H1 (cell line): ENCODE measurements at regions not wholly inside any gene's neighbourhood (a gene's known extent, or its start where the extent isn't known, plus 50 kb on each side); places are given as distances from the start of the nearest gene placed in this dataset.

Experiments used
- CTCF ChIA-PET: fragments of 300-600 bp; sonication (Branson Sonifier 250); formaldehyde crosslinking; loops from one replicate; lab custom pipeline; 2021; ENCODE audit not compliant: partially characterized antibody; lab: Charles Lee
- POLR2A ChIA-PET: fragments of 300-600 bp; sonication (Branson Sonifier 250); formaldehyde crosslinking; loops from one replicate; lab custom pipeline; 2021; ENCODE audit warnings: inconsistent platforms; ENCODE audit not compliant: partially characterized antibody; lab: Charles Lee
- DNase-seq, 2 experiments: peaks; one replicate each; pipeline versions ENCODE4 v3.0.0 to v3.0.0-alpha.2; 2010 to 2022; ENCODE audit warnings: low spot score in 2 of 2, low read depth in 1 of 2, mixed read lengths in 1 of 2
- FAIRE-seq: peaks from 2 replicates; lab custom pipeline; 2011; peaks lifted over from hg19 to GRCh38; lab: Jason Lieb, UNC
- H2AFZ ChIP-seq: 2 replicates; pipeline ENCODE4 v1.8.1; 2012; ENCODE audit warnings: low read length, inconsistent platforms
- H2AK5ac ChIP-seq: 2 replicates; pipeline ENCODE4 v1.6.1; 2013; ENCODE audit warnings: low read depth, low read length
- H2BK120ac ChIP-seq: replicated peaks from 2 replicates; pipeline ENCODE3; 2013; ENCODE audit warnings: low read depth, low read length, inconsistent platforms
- H2BK12ac ChIP-seq: 2 replicates; pipeline ENCODE4 v1.6.1; 2013; ENCODE audit warnings: low read depth, low read length
- H2BK15ac ChIP-seq: 2 replicates; pipeline ENCODE4 v1.6.1; 2013; ENCODE audit warnings: low read length
- H2BK20ac ChIP-seq: 2 replicates; pipeline ENCODE4 v1.6.1; 2013; ENCODE audit warnings: low read length
- H2BK5ac ChIP-seq: 2 replicates; pipeline ENCODE4 v1.6.1; 2013; ENCODE audit warnings: low read depth, low read length
- H3K14ac ChIP-seq: 2 replicates; pipeline ENCODE4 v1.6.1; 2013; ENCODE audit warnings: inconsistent platforms; ENCODE audit not compliant: insufficient read length
- H3K18ac ChIP-seq: 2 replicates; pipeline ENCODE4 v1.6.1; 2013; ENCODE audit warnings: low read length; ENCODE audit errors: extremely low read depth
- H3K23ac ChIP-seq: 2 replicates; pipeline ENCODE4 v1.6.1; 2013; ENCODE audit warnings: inconsistent platforms; ENCODE audit not compliant: insufficient read length
- H3K23me2 ChIP-seq: 2 replicates; pipeline ENCODE4 v1.6.1; 2013; ENCODE audit warnings: low read depth, low read length
- H3K27ac ChIP-seq: 2 replicates; pipeline ENCODE4 v1.6.1; 2011; ENCODE audit warnings: low read depth, low read length, inconsistent platforms
- H3K27me3 ChIP-seq, 4 experiments: replicated peaks in 1 of 4; 1 replicate in 1 of 4; 2 replicates in 3 of 4; pipeline versions ENCODE4 v1.6.1 to v1.8.1; 2011 to 2013; ENCODE audit warnings: low read length in 3 of 4, mild to moderate bottlenecking in 3 of 4, inconsistent platforms in 2 of 4, mixed read lengths in 2 of 4, moderate library complexity in 1 of 4; ENCODE audit not compliant: control insufficient read depth in 3 of 4, insufficient read depth in 3 of 4; ENCODE audit errors: extremely low read depth in 1 of 4
- H3K36me3 ChIP-seq, 4 experiments: 2 replicates each; pipeline versions ENCODE4 v1.6.1 to v1.8.1; 2011 to 2013; ENCODE audit warnings: mild to moderate bottlenecking in 4 of 4, low read length in 3 of 4, moderate library complexity in 2 of 4, control low read depth in 1 of 4, inconsistent platforms in 1 of 4; ENCODE audit not compliant: insufficient read depth in 4 of 4, control insufficient read depth in 2 of 4
- H3K4ac ChIP-seq: replicated peaks from 2 replicates; pipeline ENCODE3; 2013; ENCODE audit warnings: low read length, low read depth, mixed read lengths, inconsistent platforms; ENCODE audit not compliant: insufficient read length
- H3K4me1 ChIP-seq, 4 experiments: replicated peaks in 1 of 4; 1 replicate in 1 of 4; 2 replicates in 3 of 4; pipeline versions ENCODE4 v1.6.1 to v1.8.1; 2011 to 2013; ENCODE audit warnings: low read length in 3 of 4, inconsistent platforms in 2 of 4, mixed read lengths in 1 of 4; ENCODE audit not compliant: insufficient read depth in 4 of 4, control insufficient read depth in 3 of 4
- H3K4me2 ChIP-seq, 2 experiments: 2 replicates each; pipeline versions ENCODE4 v1.6.1 to v1.8.1; 2011 to 2013; ENCODE audit warnings: low read depth in 2 of 2, low read length in 2 of 2, control low read depth in 1 of 2, inconsistent platforms in 1 of 2, mild to moderate bottlenecking in 1 of 2; ENCODE audit not compliant: insufficient read depth in 1 of 2
- H3K4me3 ChIP-seq, 4 experiments: fragments of 200-600, 300-600 bp in 1 of 4; sonication (generic), shearing (Covaris generic), sonication (Bioruptor Twin) in 1 of 4; 2 replicates each; pipeline versions ENCODE4 v1.5.1 to v1.8.1; 2011 to 2016; ENCODE audit warnings: low read length in 4 of 4, low read depth in 3 of 4, control low read depth in 2 of 4, inconsistent platforms in 2 of 4, mild to moderate bottlenecking in 2 of 4, mixed read lengths in 1 of 4, moderate library complexity in 1 of 4; ENCODE audit not compliant: insufficient read depth in 2 of 4; ENCODE audit errors: extremely low read depth in 1 of 4
- H3K56ac ChIP-seq: replicated peaks from 2 replicates; pipeline ENCODE3; 2013; ENCODE audit warnings: low read depth, mild to moderate bottlenecking, mixed read lengths, low read length, inconsistent platforms; ENCODE audit not compliant: insufficient read length
- H3K79me1 ChIP-seq: 2 replicates; pipeline ENCODE4 v1.6.1; 2013; ENCODE audit warnings: low read depth, low read length, control low read depth
- H3K79me2 ChIP-seq, 2 experiments: 2 replicates each; pipeline versions ENCODE4 v1.6.1 to v1.8.1; 2012 to 2013; ENCODE audit warnings: low read length in 2 of 2, mild to moderate bottlenecking in 2 of 2, inconsistent platforms in 1 of 2; ENCODE audit not compliant: insufficient read depth in 2 of 2, control insufficient read depth in 1 of 2
- H3K9ac ChIP-seq, 4 experiments: replicated peaks in 1 of 4; 1 replicate in 1 of 4; 2 replicates in 3 of 4; pipeline versions ENCODE4 v1.6.1 to v1.8.1; 2011 to 2013; ENCODE audit warnings: low read depth in 3 of 4, low read length in 3 of 4, control low read depth in 2 of 4, mild to moderate bottlenecking in 2 of 4, moderate library complexity in 2 of 4, inconsistent platforms in 1 of 4; ENCODE audit errors: extremely low read depth in 1 of 4
- H3K9me3 ChIP-seq, 2 experiments: 2 replicates each; pipeline versions ENCODE4 v1.6.1 to v1.8.1; 2012 to 2013; ENCODE audit warnings: mild to moderate bottlenecking in 2 of 2, moderate library complexity in 2 of 2, control low read depth in 1 of 2, inconsistent platforms in 1 of 2, low read depth in 1 of 2, low read length in 1 of 2, mixed read lengths in 1 of 2; ENCODE audit not compliant: insufficient read depth in 2 of 2
- H4K20me1 ChIP-seq, 2 experiments: replicated peaks in 1 of 2; 2 replicates each; pipeline versions ENCODE3 to v1.8.1; 2011 to 2013; ENCODE audit warnings: inconsistent platforms in 2 of 2, low read length in 2 of 2, mild to moderate bottlenecking in 1 of 2; ENCODE audit not compliant: insufficient read depth in 2 of 2, control insufficient read depth in 1 of 2
- H4K5ac ChIP-seq: 2 replicates; pipeline ENCODE4 v1.6.1; 2013; ENCODE audit warnings: low read length, low read depth, mixed read lengths, inconsistent platforms; ENCODE audit not compliant: insufficient read length
- H4K8ac ChIP-seq: 2 replicates; pipeline ENCODE4 v1.8.0; 2013; ENCODE audit warnings: mild to moderate bottlenecking, moderate library complexity, low read length, inconsistent platforms; ENCODE audit not compliant: insufficient read depth; ENCODE audit errors: extremely low read depth
- H4K91ac ChIP-seq: replicated peaks from 2 replicates; pipeline ENCODE3; 2013; ENCODE audit warnings: low read length, mixed read lengths, inconsistent platforms; ENCODE audit not compliant: insufficient read length
- CEBPB ChIP-seq: IDR thresholded peaks from 2 replicates; pipeline ENCODE4 v1.6.1; 2012; ENCODE audit warnings: low read depth, low read length
- EP300 ChIP-seq, 2 experiments: IDR thresholded peaks; 1 replicate in 1 of 2; 2 replicates in 1 of 2; pipeline ENCODE4 v1.6.1; 2011 to 2012; ENCODE audit warnings: low read depth in 2 of 2, low read length in 2 of 2, mild to moderate bottlenecking in 2 of 2, borderline replicate concordance in 1 of 2, inconsistent platforms in 1 of 2, moderate library complexity in 1 of 2
- HDAC6 ChIP-seq: IDR thresholded peaks from one replicate; pipeline ENCODE4 v1.7.1; 2012; ENCODE audit warnings: low read depth, mild to moderate bottlenecking, inconsistent platforms, low read length, moderate library complexity
- SAP30 ChIP-seq: fragments of 300-600 bp; sonication (generic); IDR thresholded peaks from 2 replicates; pipeline ENCODE4 v1.7.1; 2012; ENCODE audit warnings: low read length, moderate library complexity, mild to moderate bottlenecking, inconsistent platforms; ENCODE audit not compliant: insufficient read depth, insufficient replicate concordance
- SUZ12 ChIP-seq: fragments of 200-600 bp; sonication (generic); IDR thresholded peaks from 2 replicates; pipeline ENCODE4 v1.6.1; 2012; ENCODE audit warnings: mild to moderate bottlenecking, inconsistent platforms, low read length, moderate library complexity, mixed read lengths
- TEAD4 ChIP-seq: IDR thresholded peaks from 2 replicates; pipeline ENCODE4 v1.6.1; 2012; ENCODE audit warnings: low read depth, low read length, inconsistent platforms, mixed read lengths
- YY1 ChIP-seq: IDR thresholded peaks from 2 replicates; pipeline ENCODE4 v1.6.1; 2011; ENCODE audit warnings: low read depth, mild to moderate bottlenecking, low read length
- WGBS, 2 experiments: shearing (Covaris generic) in 1 of 2; methylation state at CpG; one replicate each; pipeline versions ENCODE4 v1.1.6 to v1.1.7; 2013 to 2015; ENCODE audit warnings: low lambda C conversion rate in 2 of 2, mixed read lengths in 2 of 2, inconsistent platforms in 1 of 2, low coverage in 1 of 2, missing lambda C conversion rate in 1 of 2; ENCODE audit not compliant: insufficient replicate concordance in 2 of 2, insufficient coverage in 1 of 2, insufficient read length in 1 of 2; ENCODE audit errors: extremely low coverage in 1 of 2, missing lambda C conversion rate in 1 of 2; 5-methylcytosine and 5-hydroxymethylcytosine counted together

GRCh38 chr10:8725343-8725742, 670.9 kb downstream of the GATA3 start:
- Histone ChIP-seq H3K4ac (no peak overlapping the region), H2BK12ac (no peak overlapping the region), H2AFZ (no peak overlapping the region), H3K4me3 (no peak overlapping the region), H3K79me1 (no peaks in the 10 kb centered on the region), H2BK5ac (no peak overlapping the region), H3K9me3 (no peaks in the 10 kb centered on the region), H3K27me3 (no peaks in the 10 kb centered on the region), H2AK5ac (no peak overlapping the region), H3K36me3 (no peaks in the 10 kb centered on the region), H3K4me1 (no peaks in the 10 kb centered on the region), H3K23ac (no peak overlapping the region), H3K79me2 (no peaks in the 10 kb centered on the region), H2BK20ac (no peak overlapping the region), H4K8ac (no peak overlapping the region), H3K23me2 (no peaks in the 10 kb centered on the region), H3K18ac (no peak overlapping the region), H4K91ac (no peak overlapping the region), H3K4me2 (no peak overlapping the region), H2BK15ac (no peak overlapping the region), H3K14ac (no peak overlapping the region), H2BK120ac (no peak overlapping the region), H4K20me1 (no peaks in the 10 kb centered on the region), H3K27ac (no peak overlapping the region), H4K5ac (no peak overlapping the region), H3K9ac (no peak overlapping the region), H3K56ac (no peak overlapping the region)
- FAIRE-seq (no peak), DNase-seq (no peak)
- 89% methylated on average over 8 of the region's 8 CpGs; no CpG with 5 or more reads in 1 of the 2 experiments for WGBS, 2 experiments
- ChIA-PET POLR2A (no interaction called here), CTCF (interaction anchor here (1.2 kb wide), 1 partner anchor 16 kb away, joined by 3 read pairs; no protein-coding TSS in a partner anchor)
- no peak for TF ChIP-seq EP300 (IDR thresholded peaks at IDR 0.05; ENCODE audit: borderline replicate concordance in 1 of 2, low read depth in 2 of 2, low read length in 2 of 2)
- no peak for TF ChIP-seq HDAC6
- no peak for TF ChIP-seq CEBPB
- no peak for TF ChIP-seq SAP30
- TF ChIP-seq YY1 = no peak
- no peak for TF ChIP-seq TEAD4
- TF ChIP-seq SUZ12 = no peak
